ENCODE measurements at regions not wholly inside any gene's neighbourhood (a gene's known extent, or its start where the extent isn't known, plus 50 kb on each side); places are given as distances from the start of the nearest gene placed in this dataset.

GRCh38 chr14:97187916-97188315, 390.7 kb downstream of the VRK1 start:
- TF ChIP-seq RAD21 (CRISPR knock-in tag; IDR thresholded peaks at IDR 0.05) (no peak), ZNF263 (CRISPR knock-in tag; IDR thresholded peaks at IDR 0.05) (no peak), GATA4 (IDR thresholded peaks at IDR 0.05; ENCODE audit: borderline replicate concordance, low read depth) (no peak), TAF1 (CRISPR knock-in tag; IDR thresholded peaks at IDR 0.05) (no peak), CEBPB (IDR thresholded peaks at IDR 0.05; ENCODE audit: borderline replicate concordance, low read depth, low read length) (no peak), CREB1 (IDR thresholded peaks at IDR 0.05) (no peak), CREB1 (CRISPR knock-in tag; IDR thresholded peaks at IDR 0.05) (no peak)

Data from HepG2 (cell line).